ENCODE measurements at regions not wholly inside any gene's neighbourhood (a gene's known extent, or its start where the extent isn't known, plus 50 kb on each side); places are given as distances from the start of the nearest gene placed in this dataset.
"Not testable (repeated sequence)": the region's sequence is repeated elsewhere in the genome, so short reads cannot be mapped to it uniquely, and the experiment has no call there.

DNA sequence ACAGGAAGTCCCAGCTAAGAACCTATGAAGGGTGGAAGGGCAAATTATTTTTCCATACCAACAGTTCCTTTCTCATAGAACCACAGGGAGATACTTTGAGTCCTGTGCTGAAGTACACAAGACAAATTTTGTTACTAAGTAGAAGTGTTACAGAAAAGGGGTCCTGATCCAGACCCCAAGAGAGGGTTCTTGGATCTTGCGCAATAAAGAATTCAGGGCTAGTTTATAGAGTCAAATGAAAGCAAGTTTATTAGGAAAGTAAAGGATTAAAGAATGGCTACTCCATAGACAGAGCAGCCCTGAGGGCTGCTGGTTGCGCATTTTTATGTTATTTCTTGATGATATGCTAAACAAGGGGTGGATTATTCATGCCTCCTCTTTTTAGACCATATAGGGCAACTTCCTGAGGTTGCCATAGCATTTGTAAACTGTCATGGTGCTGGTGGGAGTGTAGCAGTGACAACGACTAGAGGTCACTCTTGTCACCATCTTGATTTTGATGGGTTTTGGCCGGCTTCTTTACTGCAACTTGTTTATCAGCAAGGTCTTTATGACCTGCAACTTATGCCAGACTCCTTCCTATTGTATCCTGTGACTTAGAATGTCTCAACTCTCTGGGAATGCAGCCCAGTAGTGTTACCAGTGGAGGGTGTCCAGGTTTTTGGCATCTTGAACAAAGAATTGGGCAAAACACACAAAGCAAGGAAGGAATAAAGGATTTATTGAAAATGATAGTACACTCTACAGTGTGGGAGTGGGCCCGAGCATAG lies 409.4 kb downstream of the SH2D4B start:
- no peak for DNase-seq (ENCODE audit: low read depth in 2 of 2)

DNA sequence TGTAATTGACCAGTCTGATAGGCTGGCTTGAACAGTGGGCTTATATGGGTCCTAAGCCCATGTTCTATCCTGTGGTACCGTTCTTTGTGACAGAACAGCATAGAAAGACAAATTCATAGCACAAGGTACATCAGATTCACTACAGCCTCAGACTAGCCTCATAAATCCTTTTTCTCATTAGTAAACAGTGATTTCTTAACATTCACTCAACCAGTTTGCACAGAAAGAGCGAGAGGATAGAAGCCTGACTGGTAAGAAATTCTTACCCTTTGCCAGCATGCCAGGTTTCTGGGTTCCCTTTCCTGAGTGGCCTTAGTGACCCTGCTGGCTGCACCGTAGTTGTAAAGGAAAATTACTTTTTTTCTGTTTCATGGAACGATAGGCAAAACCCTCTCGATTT lies 412.1 kb downstream of the SH2D4B start:
- DNase-seq (ENCODE audit: low read depth in 2 of 2), result no peak

DNA sequence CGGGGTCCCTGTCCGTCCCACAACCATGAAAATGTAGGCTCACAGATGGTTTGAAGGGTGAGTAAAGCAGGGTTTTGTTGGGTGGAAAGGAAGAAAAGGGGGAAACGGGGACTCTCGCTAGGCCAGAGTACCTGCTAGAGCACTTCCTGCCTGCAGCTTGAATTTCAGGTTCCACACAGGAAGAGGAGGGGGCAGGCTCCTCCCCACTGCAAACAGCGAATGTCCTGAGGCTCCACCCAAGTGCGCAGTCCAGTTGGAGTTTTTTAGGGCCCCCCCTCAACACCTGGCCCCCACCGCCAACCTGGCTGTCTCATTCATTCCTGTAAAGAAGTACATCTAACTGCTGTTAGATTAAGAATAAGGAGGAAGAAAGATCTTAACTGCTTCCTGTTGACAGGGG lies 414.7 kb downstream of the SH2D4B start:
- no peak for DNase-seq (ENCODE audit: low read depth in 2 of 2)

DNA sequence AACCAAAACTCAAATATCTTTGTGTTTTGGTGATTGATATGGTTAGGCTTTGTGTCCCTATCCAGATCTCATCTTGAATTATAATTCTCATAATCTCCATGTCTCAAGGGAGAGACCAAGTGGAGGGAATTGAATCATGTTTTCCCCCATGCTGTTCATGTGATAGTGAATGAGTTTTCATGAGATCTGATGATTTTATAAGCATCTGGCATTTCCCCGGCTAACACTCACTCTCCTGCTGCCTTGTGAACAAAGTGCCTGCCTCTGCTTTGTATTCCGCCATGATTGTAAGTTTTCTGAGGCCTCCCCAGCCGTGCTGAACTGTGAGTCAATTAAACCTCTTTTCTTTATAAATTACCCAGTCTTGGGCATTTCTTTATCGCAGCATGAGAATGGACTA lies 419.5 kb downstream of the SH2D4B start:
- DNase-seq (ENCODE audit: low read depth in 2 of 2), result no peak

DNA sequence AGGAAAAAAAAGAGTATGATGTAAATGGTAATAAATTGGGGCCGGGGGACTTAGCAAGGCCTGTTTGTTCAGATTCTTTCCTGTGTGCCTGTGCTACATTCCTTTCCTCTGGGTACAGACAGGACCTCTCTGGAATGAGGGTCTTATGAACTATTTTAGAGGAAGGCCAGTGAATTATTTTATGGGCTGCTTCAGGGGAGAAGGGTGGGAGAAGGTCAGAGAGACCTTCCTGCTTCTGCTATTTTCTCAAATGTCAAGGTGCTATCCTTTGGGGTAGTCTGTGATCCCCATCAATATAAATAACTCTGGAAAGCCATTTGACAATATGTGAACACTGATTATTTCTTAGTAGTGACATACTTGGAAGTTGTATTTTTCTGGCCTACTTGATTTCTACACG lies 426.5 kb downstream of the SH2D4B start:
- no peak for DNase-seq (ENCODE audit: low read depth in 2 of 2)

DNA sequence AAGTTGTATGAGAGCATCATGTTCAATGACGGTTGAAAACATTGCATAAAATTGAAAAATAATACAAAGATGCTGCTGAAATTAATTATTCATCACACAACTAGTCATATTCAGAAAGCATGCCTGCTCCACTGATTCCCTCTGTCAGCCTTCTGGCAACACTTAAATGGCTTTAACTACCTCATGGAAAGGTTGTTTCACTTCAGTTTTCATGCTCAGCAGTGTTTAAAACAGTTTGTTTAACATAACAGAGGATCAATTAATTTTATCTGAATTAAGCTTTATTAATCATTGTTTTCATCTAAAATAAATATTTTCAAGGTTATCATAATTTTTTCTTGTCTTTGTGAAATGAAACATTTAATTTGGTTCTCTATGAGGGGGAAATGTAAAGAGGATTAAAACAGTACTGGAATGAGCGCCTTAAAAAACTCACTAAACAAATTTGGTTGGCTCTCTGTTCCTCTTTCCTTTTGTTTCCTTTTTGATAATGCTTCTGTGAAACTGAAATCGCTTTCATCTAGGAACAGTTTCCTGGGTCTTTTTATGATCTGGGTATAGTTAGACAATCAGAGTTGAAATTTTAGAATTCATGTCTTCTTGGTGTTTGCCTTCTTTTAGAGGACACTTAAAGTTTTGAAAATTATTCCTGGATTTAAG lies 427.4 kb downstream of the SH2D4B start:
- DNase-seq (ENCODE audit: low read depth in 2 of 2), result no peak

DNA sequence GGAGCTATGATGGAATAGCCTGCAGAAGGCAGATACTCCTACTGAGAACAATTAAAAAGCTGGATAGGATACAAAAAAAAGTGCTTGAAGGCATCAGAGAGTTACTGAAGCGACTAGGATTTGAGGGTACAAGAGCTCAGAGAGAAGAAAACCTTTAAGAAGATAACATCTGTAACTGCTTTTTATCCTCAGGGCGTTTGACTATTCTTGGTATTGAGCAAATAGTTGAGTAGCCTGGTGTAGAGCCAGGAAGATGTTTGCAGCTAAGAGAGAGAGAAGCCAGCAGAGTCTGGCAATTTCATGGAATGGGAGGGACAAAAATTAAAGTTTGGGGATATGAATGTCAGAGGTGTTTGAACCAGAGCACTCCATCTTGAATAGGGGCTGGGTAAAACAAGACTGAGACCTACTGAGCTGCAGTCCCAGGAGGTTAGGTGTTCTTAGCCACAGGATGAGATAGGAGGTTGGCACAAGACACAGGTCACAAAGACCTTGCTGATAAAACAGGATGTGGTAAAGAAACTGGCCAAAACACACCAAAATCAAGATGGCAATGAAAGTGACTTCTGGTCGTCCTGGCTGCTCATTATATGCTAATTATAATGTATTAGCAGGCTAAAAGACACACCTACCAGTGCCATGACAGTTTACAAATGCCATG lies 428.8 kb downstream of the SH2D4B start:
- DNase-seq (ENCODE audit: low read depth in 2 of 2), result no peak

DNA sequence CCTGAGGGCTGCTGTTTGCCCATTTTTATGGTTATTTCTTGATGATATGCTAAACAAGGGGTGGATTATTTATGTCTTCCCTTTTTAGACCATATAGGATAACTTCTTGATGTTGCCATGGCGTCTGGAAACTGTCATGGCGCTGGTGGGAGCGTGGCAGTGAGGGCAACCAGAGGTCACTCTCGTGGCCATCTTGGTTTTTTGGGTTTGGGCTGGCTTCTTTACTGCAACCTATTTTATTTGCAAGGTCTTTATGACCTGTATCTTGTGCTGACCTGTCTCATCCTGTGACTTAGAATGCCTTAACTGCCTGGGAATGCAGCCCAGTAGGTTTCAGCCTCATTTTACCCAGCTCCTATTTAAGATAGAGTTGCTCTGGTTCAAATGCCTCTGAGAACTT lies 429.7 kb downstream of the SH2D4B start:
- DNase-seq (ENCODE audit: low read depth in 2 of 2), result not testable (repeated sequence)

DNA sequence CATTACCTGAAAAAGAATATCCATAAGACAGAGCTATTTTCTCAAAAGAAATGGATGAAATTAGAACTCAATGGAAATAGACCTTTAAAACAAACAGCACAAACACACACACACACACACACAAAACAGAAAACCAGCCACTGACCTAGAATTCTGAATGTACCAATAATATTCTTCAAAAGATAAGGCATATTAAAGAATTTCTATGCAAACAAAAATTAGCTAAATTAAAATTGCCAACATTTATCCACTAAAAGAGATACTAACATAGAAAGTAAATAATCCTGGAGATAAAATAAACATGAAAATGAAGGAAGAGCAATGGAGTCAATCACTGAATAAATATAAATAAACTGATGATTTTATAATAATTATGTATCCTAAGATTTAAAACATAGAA lies 431.2 kb downstream of the SH2D4B start:
- DNase-seq (ENCODE audit: low read depth in 2 of 2), result no peak

DNA sequence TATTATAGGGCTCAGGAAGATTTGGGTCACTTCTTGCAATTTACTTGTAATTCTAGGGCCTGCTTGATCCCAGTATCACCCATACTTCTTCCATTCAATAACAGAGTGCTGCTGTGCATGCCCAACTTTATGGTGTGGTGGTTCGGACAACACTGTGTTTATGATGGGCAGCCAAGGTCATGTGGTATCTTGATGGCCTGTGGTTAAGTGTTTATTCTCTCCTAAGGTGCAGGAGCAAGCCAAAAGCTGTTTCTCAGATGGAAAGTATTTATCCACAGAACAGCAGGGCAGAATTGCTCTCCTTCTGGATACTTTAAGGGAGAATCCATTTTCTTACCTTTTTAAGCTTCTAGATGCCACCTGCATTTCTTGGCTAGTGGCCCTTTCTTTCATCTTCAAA lies 433.8 kb downstream of the SH2D4B start:
- no peak for DNase-seq (ENCODE audit: low read depth in 2 of 2)

DNA sequence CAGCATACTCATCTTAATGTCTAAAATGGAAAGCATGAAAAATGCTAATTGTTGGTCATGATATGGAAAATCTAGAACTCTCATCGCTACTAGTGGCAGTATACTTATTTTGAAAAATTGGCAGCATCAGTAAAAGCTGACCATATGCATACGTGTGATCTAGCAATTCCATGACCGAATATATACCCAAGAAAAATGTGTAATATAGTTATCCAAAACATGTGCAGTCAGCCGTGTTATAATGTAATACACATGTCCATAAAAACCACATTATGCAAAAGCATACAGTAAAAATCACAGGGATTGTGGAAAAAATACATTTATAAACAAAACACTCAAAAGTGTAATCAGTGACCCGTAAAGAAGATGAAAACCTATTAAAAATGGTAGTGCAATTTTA lies 439.0 kb downstream of the SH2D4B start:
- DNase-seq (ENCODE audit: low read depth in 2 of 2), result no peak

DNA sequence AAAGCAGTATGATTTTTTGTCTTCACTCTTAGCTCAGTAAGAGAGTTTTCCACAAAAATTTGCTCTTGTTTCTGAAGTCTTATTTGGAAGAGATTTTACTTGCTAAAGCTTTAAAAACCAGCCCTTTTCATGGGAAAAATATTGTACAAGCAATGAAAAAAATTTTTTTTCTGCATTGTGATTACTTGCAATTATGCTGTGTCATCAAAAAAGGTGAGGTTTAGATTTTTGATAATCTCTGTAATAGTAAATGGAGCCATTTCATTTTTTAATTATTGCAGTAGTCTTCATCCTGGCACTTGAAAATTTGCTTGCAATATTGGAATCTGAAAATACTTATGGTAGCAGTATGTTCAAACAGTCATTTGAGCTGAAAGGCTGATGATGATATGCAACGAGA lies 447.4 kb downstream of the SH2D4B start:
- DNase-seq (ENCODE audit: low read depth in 2 of 2), result no peak

DNA sequence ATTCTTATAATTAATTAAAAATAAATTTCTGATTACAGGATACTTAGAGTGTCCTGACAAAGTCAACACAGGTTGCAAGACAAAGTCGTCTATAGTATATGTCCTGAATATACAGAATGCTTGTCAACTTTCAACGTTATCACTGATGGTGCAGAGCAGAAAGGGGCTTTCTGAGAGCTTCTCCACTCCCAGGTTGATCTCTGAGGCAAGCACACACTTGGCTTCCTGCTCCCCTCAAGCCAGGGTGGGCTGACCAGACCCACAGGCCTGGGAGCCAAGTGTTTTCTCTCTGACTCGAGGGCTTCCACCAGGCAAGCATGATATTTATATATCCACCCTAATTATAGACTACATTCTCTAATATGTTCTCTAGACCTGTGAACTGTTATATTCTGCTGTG lies 448.9 kb downstream of the SH2D4B start:
- no peak for DNase-seq (ENCODE audit: low read depth in 2 of 2)

DNA sequence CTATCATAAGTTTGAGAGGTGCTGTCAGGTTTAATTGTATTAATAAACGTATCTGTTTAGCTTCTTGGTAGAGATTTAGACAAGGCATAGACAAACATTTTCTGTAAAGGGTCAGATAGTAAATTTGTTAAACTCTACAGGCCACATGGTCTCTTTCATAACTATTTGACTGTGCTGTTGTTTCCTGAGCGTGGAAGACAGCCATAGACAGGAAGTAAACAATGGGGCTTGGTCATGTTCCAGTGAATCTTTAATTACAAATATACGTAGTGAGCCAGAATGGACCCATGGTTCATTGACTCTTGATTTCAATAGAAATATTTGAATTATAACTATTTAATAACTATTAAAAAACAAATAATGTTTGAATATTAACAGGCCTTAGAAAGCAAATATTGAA lies 451.1 kb downstream of the SH2D4B start:
- DNase-seq (ENCODE audit: low read depth in 2 of 2), result no peak

DNA sequence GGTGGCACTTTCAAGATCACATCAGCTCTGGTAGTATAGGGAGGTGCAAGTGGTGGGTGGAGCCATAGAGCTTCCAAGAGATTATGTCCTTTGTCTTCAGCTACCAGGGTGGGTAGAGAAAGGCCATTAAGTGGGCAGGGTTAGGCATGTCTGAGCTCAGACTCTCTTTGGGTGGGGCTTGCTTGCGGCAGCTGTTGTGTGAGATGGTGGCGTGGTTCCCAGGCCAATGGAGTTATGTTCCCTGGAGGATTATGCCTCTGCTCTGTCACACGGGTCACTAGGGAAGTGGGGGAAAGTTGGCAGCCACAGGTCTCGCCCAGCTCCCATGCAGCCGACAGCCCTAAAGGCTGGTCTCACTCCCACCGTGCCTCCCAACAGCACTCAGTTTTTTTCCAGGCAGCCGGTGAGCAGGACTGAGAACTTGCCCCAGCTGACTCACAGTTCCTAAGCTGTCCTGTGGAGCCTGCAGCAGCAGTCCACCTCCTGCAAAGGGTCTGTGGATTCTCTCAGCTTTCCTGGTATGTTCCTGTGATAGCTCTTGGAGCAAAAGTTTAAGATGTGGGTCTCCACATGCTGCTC lies 459.0 kb downstream of the SH2D4B start:
- no peak for DNase-seq (ENCODE audit: low read depth in 2 of 2)

DNA sequence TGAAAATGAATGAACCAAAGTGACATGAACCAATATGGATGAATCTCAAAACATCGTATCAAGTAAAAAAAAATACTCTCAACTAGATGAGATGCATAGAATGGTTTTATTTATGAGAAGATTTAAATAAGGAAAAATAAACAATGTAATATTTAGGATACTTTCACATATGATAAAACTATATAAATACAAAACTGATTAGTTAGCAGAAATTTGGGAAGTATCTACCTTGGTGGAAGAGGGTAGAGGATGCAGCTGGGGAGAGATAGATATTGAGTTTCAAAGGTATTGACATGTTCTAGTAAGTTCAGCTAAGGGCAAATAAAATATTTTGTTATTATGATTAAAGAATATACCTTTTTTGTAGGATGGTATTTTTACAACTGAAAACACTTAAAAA lies 463.1 kb downstream of the SH2D4B start:
- DNase-seq (ENCODE audit: low read depth in 2 of 2), result no peak

DNA sequence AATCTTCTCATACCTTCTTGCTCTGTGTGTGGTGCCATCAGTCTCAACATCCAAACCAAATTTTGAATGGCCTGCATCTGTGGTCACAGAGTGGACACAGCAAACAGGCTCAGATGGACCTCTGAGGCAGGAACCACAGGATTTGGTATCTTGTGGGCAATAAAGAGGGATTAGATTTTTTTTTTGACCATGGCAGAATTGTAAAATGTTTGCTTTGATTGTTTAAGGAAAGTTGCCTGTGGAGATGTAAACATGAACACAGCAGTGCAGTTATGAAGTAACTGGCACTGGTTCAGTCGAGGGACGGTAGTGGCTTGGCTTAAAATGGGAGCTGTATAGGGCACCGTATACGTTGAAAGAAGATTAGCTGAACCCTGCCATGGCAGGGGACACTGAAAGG lies 464.7 kb downstream of the SH2D4B start:
- DNase-seq (ENCODE audit: low read depth in 2 of 2), result no peak

DNA sequence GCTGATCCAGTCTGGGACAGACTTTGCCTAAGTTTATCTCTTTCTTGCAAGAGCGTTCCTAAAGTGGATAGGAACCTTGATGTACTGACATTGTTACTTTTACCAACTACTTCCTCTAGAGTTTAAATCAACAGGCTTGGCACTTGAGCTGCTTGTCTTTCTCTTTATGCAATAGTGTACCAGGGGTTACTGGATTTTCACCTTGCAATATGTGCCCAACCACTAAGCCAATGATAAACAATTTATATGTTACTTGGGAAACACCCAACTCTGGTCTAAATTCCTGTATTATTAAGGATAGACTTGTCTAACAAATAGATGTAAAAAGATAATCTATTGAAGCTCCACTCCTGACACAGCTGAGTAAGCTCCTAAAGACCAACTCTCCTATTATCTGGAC lies 470.2 kb downstream of the SH2D4B start:
- no peak for DNase-seq (ENCODE audit: low read depth in 2 of 2)

DNA sequence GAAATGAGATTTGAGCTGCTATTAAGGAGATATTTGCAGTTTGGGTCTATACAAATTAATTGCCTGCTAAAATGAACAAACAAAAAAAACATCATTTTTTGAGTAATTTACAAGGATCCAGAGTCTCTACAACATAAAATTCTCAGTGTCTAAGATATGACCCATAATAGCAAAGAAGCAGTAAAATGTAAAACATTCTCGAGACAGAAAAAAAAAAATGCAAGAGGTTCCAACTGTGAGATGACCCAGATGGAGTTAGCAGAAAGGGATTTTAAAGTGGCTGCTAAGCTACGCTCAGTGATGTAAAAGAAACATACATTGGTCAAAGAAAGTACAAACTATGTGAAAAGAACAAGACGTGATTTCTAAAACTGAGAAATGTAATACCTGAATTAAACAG lies 471.0 kb downstream of the SH2D4B start:
- no peak for DNase-seq (ENCODE audit: low read depth in 2 of 2)

DNA sequence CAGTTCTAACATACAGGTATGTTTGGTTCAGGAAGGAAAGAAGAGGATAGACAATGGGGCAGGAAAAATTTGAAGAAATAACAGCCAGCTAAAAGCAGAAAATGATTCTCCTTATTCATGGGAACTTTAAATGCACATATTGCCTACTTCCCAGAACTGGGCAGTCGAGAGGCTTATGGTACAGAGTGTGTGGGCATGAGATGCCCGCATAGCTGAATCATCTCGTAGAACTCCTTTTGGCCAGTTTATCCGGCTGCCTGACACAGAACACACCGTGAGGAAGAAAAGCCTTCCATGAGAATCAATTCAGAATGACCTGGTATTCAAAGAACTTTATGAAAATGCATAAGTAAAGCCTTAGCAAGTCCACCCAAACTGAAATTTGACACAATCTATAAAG lies 471.6 kb downstream of the SH2D4B start:
- DNase-seq (ENCODE audit: low read depth in 2 of 2), result no peak

DNA sequence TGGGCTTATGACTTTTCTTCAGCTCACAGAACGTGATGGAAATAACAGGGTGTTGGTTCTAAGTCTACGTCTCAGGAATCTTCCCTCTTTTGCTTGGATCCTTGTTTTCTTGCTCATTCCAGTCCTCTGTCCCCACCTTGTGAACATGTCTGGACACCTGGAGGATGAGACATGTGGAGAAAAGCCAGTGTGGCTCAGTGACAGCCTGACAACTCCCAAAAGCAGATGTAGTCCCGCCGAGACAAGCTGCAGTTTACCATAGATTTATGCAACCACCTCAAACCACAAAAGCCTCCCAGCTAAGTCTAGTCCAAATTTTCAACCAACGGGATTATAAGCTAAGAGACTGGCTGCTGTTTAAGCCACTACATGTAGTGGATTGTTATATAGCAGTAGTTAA lies 476.1 kb downstream of the SH2D4B start:
- DNase-seq (ENCODE audit: low read depth in 2 of 2), result no peak

DNA sequence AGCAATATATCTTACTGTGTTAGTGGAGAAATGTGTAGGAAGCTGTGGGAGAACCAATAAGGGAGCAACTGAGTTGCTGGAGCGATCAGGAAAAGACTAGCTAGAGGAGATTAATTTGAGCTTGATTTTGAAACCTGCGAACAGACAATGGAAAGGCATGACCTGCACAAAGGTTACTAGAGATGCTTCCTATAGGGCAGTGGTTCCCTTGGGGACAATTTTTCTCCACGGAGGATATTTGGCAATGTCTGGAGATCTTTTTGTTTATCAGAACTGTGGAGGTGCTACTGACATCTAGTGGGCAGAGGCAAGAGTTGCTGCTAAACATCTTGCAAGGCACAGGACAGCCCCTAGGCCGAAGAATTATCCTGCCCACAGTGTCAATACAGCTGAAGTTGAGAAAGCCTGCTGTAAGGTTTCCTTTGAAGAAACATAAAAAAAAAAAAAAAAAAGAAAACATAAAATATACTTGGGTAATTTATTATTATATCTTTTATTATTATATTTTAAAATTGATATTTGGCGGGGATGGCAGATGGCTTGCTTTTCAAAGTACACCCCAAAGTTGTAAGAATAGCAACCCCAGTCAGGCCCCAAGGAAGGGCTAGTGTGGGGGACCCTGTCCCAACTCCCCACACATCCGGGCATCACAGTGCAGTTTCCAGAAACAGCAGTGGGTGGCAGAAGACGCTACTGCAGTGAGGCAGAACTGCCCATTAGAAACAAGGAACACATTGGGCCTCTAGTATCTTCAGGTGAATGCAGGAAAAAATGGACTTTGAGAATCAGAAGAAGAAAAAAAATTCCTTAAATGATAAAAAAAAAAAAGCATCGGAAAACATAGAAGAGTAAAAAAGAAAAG lies 481.6 kb downstream of the SH2D4B start:
- DNase-seq (ENCODE audit: low read depth in 2 of 2), result no peak
